GM11168 (cell line): ENCODE measurements at regions not wholly inside any gene's neighbourhood (a gene's known extent, or its start where the extent isn't known, plus 50 kb on each side); places are given as distances from the start of the nearest gene placed in this dataset.
"Not testable (repeated sequence)": the region's sequence is repeated elsewhere in the genome, so short reads cannot be mapped to it uniquely, and the experiment has no call there.

Source experiments
- in situ Hi-C: fragments of 300-500 bp; cut with MboI; formaldehyde crosslinking; loops from one replicate; pipeline ENCODE4 v1.12.0; 2022; ENCODE audit warnings: low sequenced_read_pairs; ENCODE audit not compliant: unreplicated experiment

- in situ Hi-C loops, result no loop called here
These were observed 230.8 kb downstream of the TFAP2B start for GRCh38 chr6:51049288-51049982.

- in situ Hi-C loops, result no loop called here
These were observed 231.6 kb downstream of the TFAP2B start for GRCh38 chr6:51049983-51050877.

- in situ Hi-C loops, result not testable (repeated sequence)
These were observed 234.0 kb downstream of the TFAP2B start for GRCh38 chr6:51052716-51053115.

- in situ Hi-C loops, result not testable (repeated sequence)
These were observed 236.6 kb downstream of the TFAP2B start for GRCh38 chr6:51055316-51055715.

- in situ Hi-C loops, result no loop called here
These were observed 238.6 kb downstream of the TFAP2B start for GRCh38 chr6:51057296-51057695.

- in situ Hi-C loops, result no loop called here
These were observed 241.6 kb downstream of the TFAP2B start for GRCh38 chr6:51060262-51060762.

GRCh38 chr6:51062166-51062722 is 243.6 kb downstream of the TFAP2B start:
- in situ Hi-C loops, result no loop called here

- in situ Hi-C loops, result no loop called here
These were observed 259.3 kb downstream of the TFAP2B start for GRCh38 chr6:51077821-51078518.

GRCh38 chr6:51090343-51090742 is 271.7 kb downstream of the TFAP2B start:
- in situ Hi-C loops, result no loop called here

GRCh38 chr6:51093871-51094270 is 275.2 kb downstream of the TFAP2B start:
- in situ Hi-C loops, result no loop called here

- in situ Hi-C loops, result no loop called here
These were observed 275.6 kb downstream of the TFAP2B start for GRCh38 chr6:51094271-51094670.

GRCh38 chr6:51098246-51098645 is 279.6 kb downstream of the TFAP2B start:
- in situ Hi-C loops, result no loop called here

GRCh38 chr6:51098791-51099190 is 280.1 kb downstream of the TFAP2B start:
- in situ Hi-C loops, result no loop called here

- in situ Hi-C loops, result no loop called here
These were observed 280.5 kb downstream of the TFAP2B start for GRCh38 chr6:51099201-51099600.

- in situ Hi-C loops, result no loop called here
These were observed 286.7 kb downstream of the TFAP2B start for GRCh38 chr6:51105357-51105756.

GRCh38 chr6:51107769-51108203 is 289.1 kb downstream of the TFAP2B start:
- in situ Hi-C loops, result no loop called here

- in situ Hi-C loops, result no loop called here
These were observed 290.0 kb downstream of the TFAP2B start for GRCh38 chr6:51108563-51109234.

- in situ Hi-C loops, result no loop called here
These were observed 294.1 kb downstream of the TFAP2B start for GRCh38 chr6:51112731-51113130.

- in situ Hi-C loops, result no loop called here
These were observed 298.1 kb downstream of the TFAP2B start for GRCh38 chr6:51116723-51117122.

- in situ Hi-C loops, result no loop called here
These were observed 300.1 kb downstream of the TFAP2B start for GRCh38 chr6:51118792-51119191.
